Caco-2 (cell line): ENCODE measurements at regions not wholly inside any gene's neighbourhood (a gene's known extent, or its start where the extent isn't known, plus 50 kb on each side); places are given as distances from the start of the nearest gene placed in this dataset.

Source experiments
- BruUV-seq: library from RNA; stranded (reverse); fragments of 400-500 nt; replicated peaks from 2 replicates; lab custom pipeline; 2021; lab: Mats Ljungman, UMichigan
- CTCF ChIA-PET: fragments of 300-600 bp; sonication (Branson Sonifier 250); formaldehyde crosslinking; loops from one replicate; lab custom pipeline; 2022; ENCODE audit warnings: antibody characterized with exemption; lab: Charles Lee
- POLR2A ChIA-PET: fragments of 300-600 bp; sonication (Branson Sonifier 250); formaldehyde crosslinking; loops from one replicate; lab custom pipeline; 2022; ENCODE audit warnings: antibody characterized with exemption; lab: Charles Lee
- DNase-seq, 2 experiments: peaks; one replicate each; pipeline versions ENCODE4 v3.0.0 to v3.0.0-alpha.2; 2020 to 2022
- H3K27me3 ChIP-seq: replicated peaks from 2 replicates; pipeline ENCODE4 v1.6.0; 2011; ENCODE audit warnings: low read length; ENCODE audit not compliant: control insufficient read depth, insufficient read depth
- H3K36me3 ChIP-seq: 2 replicates; pipeline ENCODE4 v1.5.1; 2011; ENCODE audit warnings: low read length; ENCODE audit not compliant: control insufficient read depth, insufficient read depth
- H3K4me1 ChIP-seq: fragments of 250-450 bp; sonication (Bioruptor Pico); 2 replicates; pipeline ENCODE4 v1.5.1; 2020; ENCODE audit warnings: mild to moderate bottlenecking
- H3K4me3 ChIP-seq: 2 replicates; pipeline ENCODE4 v1.5.1; 2011; ENCODE audit warnings: low read depth, mild to moderate bottlenecking, control low read depth, low read length
- H3K9me3 ChIP-seq: fragments of 250-450 bp; sonication (Bioruptor Pico); 2 replicates; pipeline ENCODE4 v1.5.1; 2020; ENCODE audit warnings: mild to moderate bottlenecking, moderate library complexity
- H3K27ac Mint-ChIP-seq: one replicate; pipeline ENCODE4 v1.8.0; 2022; ENCODE audit warnings: mixed read lengths; ENCODE audit not compliant: unreplicated experiment
- H3K27me3 Mint-ChIP-seq: one replicate; pipeline ENCODE4 v1.8.0; 2022; ENCODE audit warnings: mixed read lengths; ENCODE audit not compliant: insufficient read depth, unreplicated experiment
- H3K36me3 Mint-ChIP-seq: one replicate; pipeline ENCODE4 v1.8.0; 2022; ENCODE audit warnings: mild to moderate bottlenecking, mixed read lengths; ENCODE audit not compliant: insufficient read depth, unreplicated experiment
- H3K4me1 Mint-ChIP-seq: one replicate; pipeline ENCODE4 v1.8.0; 2022; ENCODE audit warnings: low read depth, mixed read lengths; ENCODE audit not compliant: unreplicated experiment
- H3K4me3 Mint-ChIP-seq: one replicate; pipeline ENCODE4 v1.8.0; 2022; ENCODE audit warnings: mild to moderate bottlenecking, moderate library complexity, mixed read lengths; ENCODE audit not compliant: unreplicated experiment
- H3K9me3 Mint-ChIP-seq: one replicate; pipeline ENCODE4 v1.8.0; 2022; ENCODE audit warnings: mixed read lengths; ENCODE audit not compliant: unreplicated experiment
- intact Hi-C: fragments of 100-400 bp; cut with micrococcal nuclease; formaldehyde crosslinking; loops from one replicate; pipeline ENCODE4 v1.10.0; 2022; ENCODE audit not compliant: unreplicated experiment
- TF ChIP-seq, protein P1 (sequence below), 2 experiments: fragments of 200-600 bp in 1 of 2; IDR thresholded peaks; 1 replicate in 1 of 2; 2 replicates in 1 of 2; pipeline versions ENCODE4 v1.5.1 to v1.8.0; 2011 to 2022; ENCODE audit warnings: antibody characterized with exemption in 1 of 2, control low read depth in 1 of 2, inconsistent platforms in 1 of 2, low read depth in 1 of 2, low read length in 1 of 2, mild to moderate bottlenecking in 1 of 2, moderate library complexity in 1 of 2; ENCODE audit not compliant: insufficient read depth in 1 of 2, severe bottlenecking in 1 of 2, unreplicated experiment in 1 of 2

DNA sequence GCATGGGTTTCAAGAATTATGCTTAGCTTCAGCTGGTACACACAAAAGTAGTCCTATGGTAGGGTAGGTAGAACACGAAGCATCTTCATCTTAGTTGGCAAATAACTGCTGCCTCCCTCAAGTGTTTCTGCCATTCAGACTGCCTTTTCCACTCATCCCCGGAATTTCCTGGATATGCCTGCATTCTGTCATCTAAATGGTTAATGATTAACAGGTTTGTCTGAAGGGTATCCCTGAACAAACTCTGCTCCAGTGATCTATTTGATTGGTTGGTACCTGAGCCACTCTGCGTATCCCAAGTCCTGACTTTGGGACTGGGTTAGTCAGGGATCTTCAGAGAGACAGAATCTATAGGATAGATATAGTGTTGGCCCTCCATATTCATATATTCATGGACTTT is 272.3 kb upstream of the RAG2 start:
- Mint-ChIP-seq H3K9me3 (no peaks in the 10 kb centered on the region), H3K27ac (no peak overlapping the region), H3K27me3 (peaks cover 4% of the 10 kb centered on the region), H3K4me1 (no peaks in the 10 kb centered on the region), H3K36me3 (no peaks in the 10 kb centered on the region), H3K4me3 (no peak overlapping the region)
- TF ChIP-seq, protein P1, sequence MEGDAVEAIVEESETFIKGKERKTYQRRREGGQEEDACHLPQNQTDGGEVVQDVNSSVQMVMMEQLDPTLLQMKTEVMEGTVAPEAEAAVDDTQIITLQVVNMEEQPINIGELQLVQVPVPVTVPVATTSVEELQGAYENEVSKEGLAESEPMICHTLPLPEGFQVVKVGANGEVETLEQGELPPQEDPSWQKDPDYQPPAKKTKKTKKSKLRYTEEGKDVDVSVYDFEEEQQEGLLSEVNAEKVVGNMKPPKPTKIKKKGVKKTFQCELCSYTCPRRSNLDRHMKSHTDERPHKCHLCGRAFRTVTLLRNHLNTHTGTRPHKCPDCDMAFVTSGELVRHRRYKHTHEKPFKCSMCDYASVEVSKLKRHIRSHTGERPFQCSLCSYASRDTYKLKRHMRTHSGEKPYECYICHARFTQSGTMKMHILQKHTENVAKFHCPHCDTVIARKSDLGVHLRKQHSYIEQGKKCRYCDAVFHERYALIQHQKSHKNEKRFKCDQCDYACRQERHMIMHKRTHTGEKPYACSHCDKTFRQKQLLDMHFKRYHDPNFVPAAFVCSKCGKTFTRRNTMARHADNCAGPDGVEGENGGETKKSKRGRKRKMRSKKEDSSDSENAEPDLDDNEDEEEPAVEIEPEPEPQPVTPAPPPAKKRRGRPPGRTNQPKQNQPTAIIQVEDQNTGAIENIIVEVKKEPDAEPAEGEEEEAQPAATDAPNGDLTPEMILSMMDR (IDR thresholded peaks at IDR 0.05; ENCODE audit: insufficient read depth in 1 of 2, low read depth in 1 of 2, low read length in 1 of 2, severe bottlenecking in 1 of 2, unreplicated experiment in 1 of 2) = no peak
- Histone ChIP-seq H3K4me1 (no peaks in the 10 kb centered on the region), H3K9me3 (no peaks in the 10 kb centered on the region), H3K4me3 (no peak overlapping the region), H3K27me3 (no peaks in the 10 kb centered on the region), H3K36me3 (no peaks in the 10 kb centered on the region)
- intact Hi-C loops = no loop called here
- POLR2A ChIA-PET = no interaction called here
- CTCF ChIA-PET = no interaction called here
- BruUV-seq = no TSS peak
- DNase-seq = peak in 1 of 2 experiments; percentile 11

DNA sequence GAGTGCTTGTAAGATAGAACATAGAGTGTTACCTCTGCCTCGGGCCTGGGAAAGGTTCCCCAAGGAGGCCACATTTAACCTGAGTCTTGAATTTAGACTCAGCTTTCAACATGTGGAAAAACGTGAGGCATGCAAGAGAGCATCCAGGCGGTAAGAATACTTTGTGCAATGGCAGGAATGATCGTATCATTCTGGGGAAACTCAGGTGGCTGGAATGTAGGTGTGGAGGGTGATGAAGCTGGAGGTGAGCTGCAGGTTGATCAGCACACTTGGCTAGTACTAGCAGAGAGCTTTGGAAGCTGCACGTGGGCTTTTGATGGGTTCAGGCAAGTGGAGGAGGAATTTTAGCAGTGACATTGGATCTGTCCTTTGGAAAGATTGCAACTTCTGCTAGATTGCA is 270.3 kb upstream of the RAG2 start:
- no peak for DNase-seq
- ChIA-PET CTCF (no interaction called here), POLR2A (no interaction called here)
- Mint-ChIP-seq H3K36me3 (no peaks in the 10 kb centered on the region), H3K9me3 (no peaks in the 10 kb centered on the region), H3K27ac (no peak overlapping the region), H3K27me3 (no peaks in the 10 kb centered on the region), H3K4me1 (no peaks in the 10 kb centered on the region), H3K4me3 (no peak overlapping the region)
- Histone ChIP-seq H3K4me1 (peaks cover 5% of the 10 kb centered on the region; the same call in 1 of the 2 replicates), H3K36me3 (no peaks in the 10 kb centered on the region), H3K9me3 (no peaks in the 10 kb centered on the region), H3K27me3 (no peaks in the 10 kb centered on the region), H3K4me3 (no peak overlapping the region)
- intact Hi-C loops = no loop called here
- no TSS peak for BruUV-seq
- TF ChIP-seq, protein P1 (IDR thresholded peaks at IDR 0.05; ENCODE audit: insufficient read depth in 1 of 2, low read depth in 1 of 2, low read length in 1 of 2, severe bottlenecking in 1 of 2, unreplicated experiment in 1 of 2) = no peak

DNA sequence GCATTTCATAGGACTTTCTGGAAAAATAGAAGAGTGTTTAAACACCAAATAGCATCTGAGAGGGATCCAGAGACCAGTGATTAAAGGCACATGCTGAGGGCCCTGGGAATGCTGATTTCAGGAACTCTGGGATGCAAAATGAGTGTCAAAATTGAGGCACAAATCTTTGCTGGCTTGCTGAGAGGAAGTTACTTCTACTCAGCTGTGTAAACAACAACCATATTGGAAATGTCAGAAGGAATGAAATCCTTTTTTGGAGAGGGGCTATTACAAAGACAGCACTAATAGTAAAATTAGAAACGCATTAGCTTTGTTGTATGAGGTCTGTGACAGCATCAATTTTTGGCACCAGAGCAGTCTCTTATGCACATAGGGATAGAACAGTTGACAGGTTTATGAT is 267.8 kb upstream of the RAG2 start:
- Histone ChIP-seq H3K4me3 (no peak overlapping the region), H3K27me3 (no peaks in the 10 kb centered on the region), H3K4me1 (peaks cover 11% of the 10 kb centered on the region; the same call in 1 of the 2 replicates), H3K9me3 (no peaks in the 10 kb centered on the region), H3K36me3 (no peaks in the 10 kb centered on the region)
- Mint-ChIP-seq H3K4me3 (no peak overlapping the region), H3K4me1 (no peaks in the 10 kb centered on the region), H3K27ac (no peak overlapping the region), H3K27me3 (no peaks in the 10 kb centered on the region), H3K9me3 (no peaks in the 10 kb centered on the region), H3K36me3 (no peaks in the 10 kb centered on the region)
- ChIA-PET POLR2A (no interaction called here), CTCF (no interaction called here)
- intact Hi-C loops = no loop called here
- no peak for DNase-seq
- TF ChIP-seq, protein P1 (IDR thresholded peaks at IDR 0.05; ENCODE audit: insufficient read depth in 1 of 2, low read depth in 1 of 2, low read length in 1 of 2, severe bottlenecking in 1 of 2, unreplicated experiment in 1 of 2) = no peak
- no TSS peak for BruUV-seq
